GM13977 (cell line): ENCODE measurements at regions not wholly inside any gene's neighbourhood (a gene's known extent, or its start where the extent isn't known, plus 50 kb on each side); places are given as distances from the start of the nearest gene placed in this dataset.

Source experiments
- DNase-seq: peaks from one replicate; pipeline ENCODE4 v3.0.0; 2012; ENCODE audit warnings: low spot score
- in situ Hi-C: fragments of 300-500 bp; cut with MboI; formaldehyde crosslinking; loops from one replicate; pipeline ENCODE4 v1.12.0; 2022; ENCODE audit warnings: low sequenced_read_pairs, low pct_unique_long_range_greater_than_20kb, mixed read lengths, inconsistent platforms; ENCODE audit not compliant: unreplicated experiment
- TF ChIP-seq, protein P1 (sequence below): IDR thresholded peaks from 2 replicates; pipeline ENCODE4 v1.5.1; 2012; ENCODE audit warnings: mild to moderate bottlenecking, control low read depth; ENCODE audit not compliant: insufficient read depth; ENCODE audit errors: extremely low read depth, missing control alignments

DNA sequence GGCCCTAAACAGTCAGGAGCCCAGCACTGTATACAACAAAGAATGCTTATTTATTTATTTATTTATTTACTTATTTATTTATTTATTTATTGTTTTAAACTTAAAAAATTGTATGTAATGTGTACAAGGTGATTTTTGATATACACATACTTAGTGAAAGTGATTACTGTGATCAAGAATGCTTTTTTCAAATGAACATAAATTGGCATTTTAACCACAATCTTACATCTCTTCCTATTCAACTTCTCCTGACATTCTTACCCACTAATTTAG is 776.6 kb downstream of the TSN start:
- in situ Hi-C loops = no loop called here
- TF ChIP-seq, protein P1, sequence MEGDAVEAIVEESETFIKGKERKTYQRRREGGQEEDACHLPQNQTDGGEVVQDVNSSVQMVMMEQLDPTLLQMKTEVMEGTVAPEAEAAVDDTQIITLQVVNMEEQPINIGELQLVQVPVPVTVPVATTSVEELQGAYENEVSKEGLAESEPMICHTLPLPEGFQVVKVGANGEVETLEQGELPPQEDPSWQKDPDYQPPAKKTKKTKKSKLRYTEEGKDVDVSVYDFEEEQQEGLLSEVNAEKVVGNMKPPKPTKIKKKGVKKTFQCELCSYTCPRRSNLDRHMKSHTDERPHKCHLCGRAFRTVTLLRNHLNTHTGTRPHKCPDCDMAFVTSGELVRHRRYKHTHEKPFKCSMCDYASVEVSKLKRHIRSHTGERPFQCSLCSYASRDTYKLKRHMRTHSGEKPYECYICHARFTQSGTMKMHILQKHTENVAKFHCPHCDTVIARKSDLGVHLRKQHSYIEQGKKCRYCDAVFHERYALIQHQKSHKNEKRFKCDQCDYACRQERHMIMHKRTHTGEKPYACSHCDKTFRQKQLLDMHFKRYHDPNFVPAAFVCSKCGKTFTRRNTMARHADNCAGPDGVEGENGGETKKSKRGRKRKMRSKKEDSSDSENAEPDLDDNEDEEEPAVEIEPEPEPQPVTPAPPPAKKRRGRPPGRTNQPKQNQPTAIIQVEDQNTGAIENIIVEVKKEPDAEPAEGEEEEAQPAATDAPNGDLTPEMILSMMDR = no peak
- DNase-seq = no peak

DNA sequence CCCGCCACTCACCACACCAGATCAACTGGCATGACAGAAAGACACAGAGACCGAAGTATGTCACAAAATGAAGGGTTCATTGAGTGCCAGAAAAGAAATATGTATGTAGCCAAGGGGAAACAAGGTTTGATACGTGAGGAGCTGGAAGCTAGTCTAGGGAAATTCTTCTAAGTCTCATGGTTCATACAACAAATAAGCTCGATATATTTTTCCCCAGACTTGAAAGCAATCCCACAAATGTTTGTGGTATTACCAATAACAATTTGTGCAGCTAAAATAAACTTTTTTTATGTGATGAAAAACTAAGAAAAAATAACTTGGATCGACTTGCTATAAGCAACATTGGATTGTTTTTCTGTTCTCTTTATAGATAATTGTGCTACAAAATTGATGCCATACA is 777.0 kb downstream of the TSN start:
- in situ Hi-C loops = no loop called here
- DNase-seq = no peak
- TF ChIP-seq, protein P1 = no peak

DNA sequence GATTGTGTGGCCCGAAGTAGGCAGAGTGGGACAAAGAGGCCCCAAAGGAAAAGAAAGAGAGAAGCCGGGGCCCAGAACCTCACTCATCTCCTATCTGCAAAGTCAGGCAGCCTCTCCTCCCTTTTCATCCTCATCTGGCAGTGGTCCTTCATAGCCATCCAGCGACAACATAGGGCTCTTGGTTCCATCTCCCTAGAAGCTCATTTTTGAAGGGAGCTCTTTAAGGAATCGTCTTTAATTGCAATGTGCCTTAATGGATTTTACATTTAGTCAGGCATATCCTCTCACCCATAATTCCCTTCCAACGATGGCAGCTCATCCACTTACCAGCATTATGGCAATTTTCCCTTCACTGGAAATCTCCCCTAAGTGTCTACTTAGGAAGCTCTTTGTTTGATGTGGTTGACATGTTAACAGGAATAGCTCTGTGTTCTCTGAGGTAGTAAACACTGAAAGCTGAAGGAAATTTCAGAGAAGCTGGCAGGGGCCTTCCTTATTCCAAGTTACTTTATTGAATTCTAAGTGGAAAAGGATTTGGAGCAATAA is 780.6 kb downstream of the TSN start:
- TF ChIP-seq, protein P1 = no peak
- in situ Hi-C loops = no loop called here
- no peak for DNase-seq

DNA sequence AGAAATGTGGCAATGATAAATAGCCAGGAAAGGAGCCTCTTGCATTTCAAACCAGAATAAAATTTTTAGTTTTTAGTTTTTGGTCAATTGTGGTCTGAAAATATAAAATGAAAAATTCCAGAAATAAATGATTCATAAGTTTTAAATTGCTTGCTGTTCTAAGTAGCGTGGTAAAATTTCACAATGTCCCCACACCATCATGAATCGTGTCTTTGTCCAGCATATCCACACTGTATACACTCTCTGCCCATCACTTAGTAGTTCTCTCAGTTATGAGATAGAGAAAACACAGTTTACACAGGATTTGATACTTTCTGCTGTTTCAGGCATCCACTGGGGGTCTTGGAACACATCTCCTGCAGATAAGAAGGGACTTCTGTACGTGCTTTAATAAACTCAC is 783.9 kb downstream of the TSN start:
- in situ Hi-C loops = no loop called here
- DNase-seq = no peak

DNA sequence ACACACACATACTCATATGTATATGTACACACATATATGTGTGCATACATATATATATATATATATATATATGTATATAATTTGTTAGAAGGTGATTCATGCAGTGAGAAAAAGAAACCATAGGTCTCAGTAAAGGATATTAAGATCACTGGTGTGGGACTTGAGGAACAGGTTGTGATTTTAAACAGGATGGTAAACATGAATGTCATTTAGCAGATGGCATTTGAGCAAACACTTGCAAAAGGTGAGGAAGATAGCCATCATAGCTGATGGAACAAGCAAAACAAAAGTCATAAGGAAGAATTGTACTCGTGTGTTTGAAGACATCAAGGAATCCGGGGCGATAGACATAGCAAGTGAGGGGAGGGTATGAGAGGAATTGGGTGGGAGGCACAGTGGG is 784.5 kb downstream of the TSN start:
- TF ChIP-seq, protein P1 = no peak

More for the DNA sequence above, 783.9 kb downstream of the TSN start:
- TF ChIP-seq, protein P1 = no peak

DNA sequence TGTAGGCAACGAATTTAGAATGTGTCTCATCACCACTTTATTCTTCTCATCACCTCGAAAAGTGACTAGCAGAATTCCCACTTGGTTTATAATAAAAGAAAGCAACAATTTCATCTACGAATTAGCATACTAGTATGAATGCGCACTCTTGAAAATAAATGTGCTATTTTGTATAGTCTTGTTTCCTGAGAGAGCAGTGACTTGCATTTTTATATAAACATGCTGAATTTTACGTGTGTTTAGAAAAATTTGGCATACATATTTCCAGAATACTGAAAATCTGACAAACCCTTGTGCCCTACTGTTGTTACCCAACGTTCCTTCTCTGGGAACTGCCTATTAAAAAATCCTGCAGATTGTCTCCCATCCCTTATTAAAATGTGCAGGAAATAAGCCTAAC is 786.8 kb downstream of the TSN start:
- TF ChIP-seq, protein P1 = no peak
- no peak for DNase-seq
- in situ Hi-C loops = no loop called here

More for the DNA sequence above, 784.5 kb downstream of the TSN start:
- in situ Hi-C loops = no loop called here
- no peak for DNase-seq

DNA sequence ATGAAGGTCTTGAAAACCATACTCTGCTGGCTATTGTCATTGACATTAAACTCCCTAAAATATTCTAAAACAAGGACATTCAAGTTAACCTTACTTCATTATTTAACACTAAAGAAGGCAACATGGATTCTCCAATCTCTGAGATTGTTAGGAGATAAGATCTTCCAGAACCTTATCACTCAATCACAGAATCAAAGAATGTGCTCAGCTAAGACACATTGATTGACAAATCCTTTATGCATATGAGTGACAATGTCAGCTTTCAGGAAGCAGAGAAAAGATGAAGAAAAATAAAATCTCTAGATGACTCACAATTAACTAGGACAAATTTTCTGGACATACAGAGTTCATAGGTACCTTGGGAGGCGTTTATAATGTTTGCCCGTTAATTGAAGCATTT is 787.2 kb downstream of the TSN start:
- TF ChIP-seq, protein P1 = no peak
- no peak for DNase-seq
- in situ Hi-C loops = no loop called here
